Osteocyte (in vitro differentiated cells): ENCODE measurements at regions not wholly inside any gene's neighbourhood (a gene's known extent, or its start where the extent isn't known, plus 50 kb on each side); places are given as distances from the start of the nearest gene placed in this dataset.
A peak's percentile ranks its signal among the peaks of the same experiment; 100 is the strongest.

ENCODE experiments used
- DNase-seq: peaks from one replicate; pipeline ENCODE4 v3.0.0; 2021; ENCODE audit warnings: mixed read lengths; ENCODE audit not compliant: unreplicated experiment; ENCODE audit errors: extremely low spot score
- H3K27ac Mint-ChIP-seq: one replicate; pipeline ENCODE4 v1.8.0; 2021; ENCODE audit warnings: mild to moderate bottlenecking, mixed read lengths; ENCODE audit not compliant: unreplicated experiment
- H3K27me3 Mint-ChIP-seq: one replicate; pipeline ENCODE4 v1.8.0; 2021; ENCODE audit warnings: mixed read lengths; ENCODE audit not compliant: unreplicated experiment
- H3K36me3 Mint-ChIP-seq: one replicate; pipeline ENCODE4 v1.8.0; 2021; ENCODE audit warnings: mixed read lengths; ENCODE audit not compliant: unreplicated experiment
- H3K4me1 Mint-ChIP-seq: one replicate; pipeline ENCODE4 v1.8.0; 2021; ENCODE audit warnings: mixed read lengths; ENCODE audit not compliant: unreplicated experiment
- H3K4me3 Mint-ChIP-seq: one replicate; pipeline ENCODE4 v1.8.0; 2021; ENCODE audit warnings: mild to moderate bottlenecking, moderate library complexity, mixed read lengths; ENCODE audit not compliant: unreplicated experiment
- H3K9me3 Mint-ChIP-seq: one replicate; pipeline ENCODE4 v1.8.0; 2021; ENCODE audit warnings: mixed read lengths; ENCODE audit not compliant: unreplicated experiment
- CTCF ChIP-seq: fragments of 200-600 bp; sonication (generic); IDR thresholded peaks from 2 replicates; pipeline ENCODE4 v1.5.0; 2021; ENCODE audit warnings: antibody characterized with exemption, mild to moderate bottlenecking, moderate library complexity

GRCh38 chr2:9156483-9156882 is 50.1 kb upstream of the ASAP2 start:
- TF ChIP-seq CTCF, result no peak
- Mint-ChIP-seq H3K27ac (no peak overlapping the region), H3K36me3 (no peaks in the 10 kb centered on the region), H3K4me1 (peaks cover 21% of the 10 kb centered on the region), H3K27me3 (no peaks in the 10 kb centered on the region), H3K4me3 (no peak overlapping the region), H3K9me3 (no peaks in the 10 kb centered on the region)
- DNase-seq, result no peak

GRCh38 chr2:9154061-9154460 is 52.6 kb upstream of the ASAP2 start:
- Mint-ChIP-seq H3K27me3 (no peaks in the 10 kb centered on the region), H3K4me3 (no peak overlapping the region), H3K4me1 (peaks cover 17% of the 10 kb centered on the region), H3K9me3 (no peaks in the 10 kb centered on the region), H3K36me3 (no peaks in the 10 kb centered on the region), H3K27ac (no peak overlapping the region)
- DNase-seq, result no peak
- TF ChIP-seq CTCF, result no peak

GRCh38 chr2:9153643-9153980 is 53.0 kb upstream of the ASAP2 start:
- Mint-ChIP-seq H3K27ac (peak overlapping the region; percentile 47), H3K4me3 (no peak overlapping the region), H3K4me1 (peaks cover 15% of the 10 kb centered on the region), H3K9me3 (no peaks in the 10 kb centered on the region), H3K36me3 (no peaks in the 10 kb centered on the region), H3K27me3 (no peaks in the 10 kb centered on the region)
- no peak for DNase-seq
- no peak for TF ChIP-seq CTCF

- Mint-ChIP-seq H3K27me3 (no peaks in the 10 kb centered on the region), H3K9me3 (no peaks in the 10 kb centered on the region), H3K36me3 (no peaks in the 10 kb centered on the region), H3K4me1 (peaks cover 15% of the 10 kb centered on the region), H3K4me3 (no peak overlapping the region), H3K27ac (peak overlapping the region; percentile 47)
- DNase-seq, result no peak
- no peak for TF ChIP-seq CTCF
These were observed 53.5 kb upstream of the ASAP2 start for GRCh38 chr2:9152975-9153642.

GRCh38 chr2:9150906-9151305 is 55.7 kb upstream of the ASAP2 start:
- H3K9me3 Mint-ChIP-seq, result no peaks in the 10 kb centered on the region
- no peaks in the 10 kb centered on the region for H3K36me3 Mint-ChIP-seq
- no peak for TF ChIP-seq CTCF
- H3K27ac Mint-ChIP-seq, result no peak overlapping the region
- DNase-seq, result no peak
- H3K4me3 Mint-ChIP-seq, result no peak overlapping the region
- peaks cover 20% of the 10 kb centered on the region for H3K4me1 Mint-ChIP-seq
- H3K27me3 Mint-ChIP-seq, result no peaks in the 10 kb centered on the region
